H9 (cell line): ENCODE measurements at regions not wholly inside any gene's neighbourhood (a gene's known extent, or its start where the extent isn't known, plus 50 kb on each side); places are given as distances from the start of the nearest gene placed in this dataset.

Experiments
- DNase-seq: peaks from one replicate; pipeline ENCODE4 v3.0.0-alpha.2; 2017
- H2AFZ ChIP-seq: one replicate; pipeline ENCODE4 v1.6.1; 2013; ENCODE audit warnings: mild to moderate bottlenecking, low read length, control low read depth, moderate library complexity
- H2AK5ac ChIP-seq: 2 replicates; pipeline ENCODE4 v1.6.1; 2013; ENCODE audit warnings: low read length, control low read depth, mixed read lengths; ENCODE audit not compliant: insufficient read length
- H2BK120ac ChIP-seq: one replicate; pipeline ENCODE4 v1.6.1; 2013; ENCODE audit warnings: low read depth, mild to moderate bottlenecking, low read length, control low read depth, inconsistent platforms; ENCODE audit not compliant: poor library complexity, severe bottlenecking
- H2BK12ac ChIP-seq: 2 replicates; pipeline ENCODE4 v1.6.1; 2013; ENCODE audit warnings: low read length, control low read depth, mixed read lengths, low read depth; ENCODE audit not compliant: insufficient read length
- H2BK15ac ChIP-seq: 2 replicates; pipeline ENCODE4 v1.6.1; 2013; ENCODE audit warnings: low read depth, low read length, control low read depth
- H2BK20ac ChIP-seq: one replicate; pipeline ENCODE4 v1.6.1; 2013; ENCODE audit warnings: low read depth, mild to moderate bottlenecking, low read length, control low read depth, inconsistent platforms; ENCODE audit not compliant: poor library complexity, severe bottlenecking
- H2BK5ac ChIP-seq: 2 replicates; pipeline ENCODE4 v1.6.1; 2013; ENCODE audit warnings: low read length, control low read depth, mixed read lengths; ENCODE audit not compliant: insufficient read length
- H3K14ac ChIP-seq: 2 replicates; pipeline ENCODE4 v1.6.1; 2013; ENCODE audit warnings: low read length, control low read depth; ENCODE audit not compliant: insufficient read depth
- H3K18ac ChIP-seq: 2 replicates; pipeline ENCODE4 v1.6.1; 2013; ENCODE audit warnings: low read depth, mild to moderate bottlenecking, mixed read lengths, low read length, control low read depth; ENCODE audit not compliant: insufficient read length
- H3K23ac ChIP-seq: 2 replicates; pipeline ENCODE4 v1.6.1; 2013; ENCODE audit warnings: low read length, control low read depth, mixed read lengths, low read depth; ENCODE audit not compliant: insufficient read length
- H3K23me2 ChIP-seq: 2 replicates; pipeline ENCODE4 v1.6.1; 2013; ENCODE audit warnings: low read depth, mild to moderate bottlenecking, mixed read lengths, low read length, control low read depth; ENCODE audit not compliant: insufficient read length, poor library complexity, severe bottlenecking
- H3K27ac ChIP-seq: 2 replicates; pipeline ENCODE4 v1.5.1; 2013; ENCODE audit warnings: low read length, control low read depth, mixed read lengths, low read depth; ENCODE audit not compliant: insufficient read length
- H3K27me3 ChIP-seq: 2 replicates; pipeline ENCODE4 v1.6.1; 2013; ENCODE audit warnings: low read length, control low read depth, inconsistent platforms; ENCODE audit not compliant: insufficient read depth
- H3K4ac ChIP-seq: 2 replicates; pipeline ENCODE4 v1.6.1; 2013; ENCODE audit warnings: low read depth, mild to moderate bottlenecking, control low read depth, inconsistent platforms, low read length, moderate library complexity
- H3K4me1 ChIP-seq: 2 replicates; pipeline ENCODE4 v1.6.1; 2013; ENCODE audit warnings: low read length, control low read depth, inconsistent platforms; ENCODE audit not compliant: insufficient read depth
- H3K4me2 ChIP-seq: 2 replicates; pipeline ENCODE4 v1.6.1; 2013; ENCODE audit warnings: low read length, control low read depth, mixed read lengths; ENCODE audit not compliant: insufficient read length, insufficient read depth
- H3K56ac ChIP-seq: 2 replicates; pipeline ENCODE4 v1.6.1; 2013; ENCODE audit warnings: low read depth, mild to moderate bottlenecking, mixed read lengths, low read length, control low read depth; ENCODE audit not compliant: insufficient read length
- H3K79me1 ChIP-seq: 2 replicates; pipeline ENCODE4 v1.6.1; 2013; ENCODE audit warnings: low read depth, mild to moderate bottlenecking, moderate library complexity, low read length, control low read depth, inconsistent platforms; ENCODE audit not compliant: insufficient read depth, poor library complexity, severe bottlenecking
- H3K79me2 ChIP-seq: 2 replicates; pipeline ENCODE4 v1.6.1; 2013; ENCODE audit warnings: low read length, control low read depth, inconsistent platforms; ENCODE audit not compliant: insufficient read depth
- H3K9ac ChIP-seq: 2 replicates; pipeline ENCODE4 v1.6.1; 2013; ENCODE audit warnings: low read length, control low read depth, mixed read lengths; ENCODE audit not compliant: insufficient read length; ENCODE audit errors: extremely low read depth
- H3K9me3 ChIP-seq: one replicate; pipeline ENCODE4 v1.6.1; 2013; ENCODE audit warnings: low read depth, low read length, inconsistent platforms; ENCODE audit not compliant: control insufficient read depth
- H3T11ph ChIP-seq: one replicate; pipeline ENCODE4 v1.6.1; 2013; ENCODE audit warnings: mild to moderate bottlenecking, low read length, control low read depth, inconsistent platforms
- H4K20me1 ChIP-seq: one replicate; pipeline ENCODE4 v1.6.1; 2013; ENCODE audit not compliant: control insufficient read depth, insufficient read length, insufficient read depth
- H4K5ac ChIP-seq: 2 replicates; pipeline ENCODE4 v1.6.1; 2013; ENCODE audit warnings: low read depth, mild to moderate bottlenecking, mixed read lengths, low read length, control low read depth; ENCODE audit not compliant: insufficient read length
- H4K8ac ChIP-seq: replicated peaks from 2 replicates; pipeline ENCODE4 v1.6.1; 2013; ENCODE audit warnings: low read length, control low read depth, mixed read lengths, low read depth; ENCODE audit not compliant: insufficient read length
- H4K91ac ChIP-seq: 2 replicates; pipeline ENCODE4 v1.6.1; 2013; ENCODE audit warnings: low read depth, mild to moderate bottlenecking, moderate library complexity, mixed read lengths, low read length, control low read depth; ENCODE audit not compliant: insufficient read length
- H3K27ac Mint-ChIP-seq, 3 experiments: 2 replicates in 2 of 3; 3 replicates in 1 of 3; pipeline ENCODE4 v1.8.0; 2020 to 2021; ENCODE audit warnings: mixed read lengths in 3 of 3, mild to moderate bottlenecking in 1 of 3, moderate library complexity in 1 of 3
- H3K27me3 Mint-ChIP-seq: 2 replicates; pipeline ENCODE4 v1.8.0; 2021; ENCODE audit warnings: low read depth, mild to moderate bottlenecking, moderate library complexity, mixed read lengths
- H3K36me3 Mint-ChIP-seq, 3 experiments: 2 replicates in 2 of 3; 3 replicates in 1 of 3; pipeline ENCODE4 v1.8.0; 2020 to 2021; ENCODE audit warnings: low read depth in 3 of 3, mixed read lengths in 3 of 3; ENCODE audit not compliant: insufficient read depth in 1 of 3
- H3K4me1 Mint-ChIP-seq, 2 experiments: 2 replicates each; pipeline ENCODE4 v1.8.0; 2020; ENCODE audit warnings: mixed read lengths in 2 of 2
- H3K4me3 Mint-ChIP-seq, 2 experiments: 2 replicates in 1 of 2; 3 replicates in 1 of 2; pipeline ENCODE4 v1.8.0; 2020 to 2021; ENCODE audit warnings: mild to moderate bottlenecking in 2 of 2, mixed read lengths in 2 of 2, moderate library complexity in 1 of 2
- H3K9me3 Mint-ChIP-seq, 2 experiments: 2 replicates in 1 of 2; 3 replicates in 1 of 2; pipeline ENCODE4 v1.8.0; 2020; ENCODE audit warnings: mild to moderate bottlenecking in 2 of 2, mixed read lengths in 2 of 2, moderate library complexity in 1 of 2
- CTCF ChIP-seq: fragments of 200-600 bp; sonication (generic); conservative IDR thresholded peaks from 3 replicates; pipeline ENCODE4 v1.8.0; 2021; ENCODE audit warnings: antibody characterized with exemption, mild to moderate bottlenecking
- WGBS: extraction: QIAGEN DNeasy Blood & Tissue Kit; methylation state at CpG from one replicate; pipeline ENCODE4 v1.1.7; 2013; ENCODE audit warnings: missing lambda C conversion rate, low lambda C conversion rate, mixed read lengths; ENCODE audit not compliant: insufficient read length; ENCODE audit errors: extremely low coverage; 5-methylcytosine and 5-hydroxymethylcytosine counted together

GRCh38 chr2:4047961-4048891, 344.9 kb downstream of the DCDC2C start:
- Mint-ChIP-seq H3K4me3 (no peak overlapping the region), H3K4me1 (peaks cover 4 to 6% of the 10 kb centered on the region in 2 experiments; a peak in 3 of 4 replicates), H3K36me3 (peaks cover 2 to 10% (median 3%) of the 10 kb centered on the region in 3 experiments; a peak in 3 of 7 replicates), H3K27me3 (no peaks in the 10 kb centered on the region), H3K9me3 (peaks cover 10 to 12% of the 10 kb centered on the region in 2 experiments), H3K27ac (no peak overlapping the region; a peak in 1 of 7 replicates)
- H2BK20ac ChIP-seq = no peak overlapping the region
- H4K20me1 ChIP-seq = no peaks in the 10 kb centered on the region
- H3K18ac ChIP-seq = no peak overlapping the region
- H4K8ac ChIP-seq = no peak overlapping the region
- no peak overlapping the region for H2BK120ac ChIP-seq
- no peaks in the 10 kb centered on the region for H3K79me1 ChIP-seq
- no peak overlapping the region for H3K27ac ChIP-seq
- no peak overlapping the region for H2BK5ac ChIP-seq
- no peaks in the 10 kb centered on the region for H3K23me2 ChIP-seq
- H3K9ac ChIP-seq = no peak overlapping the region
- no peak for TF ChIP-seq CTCF
- H4K5ac ChIP-seq = no peak overlapping the region
- H2BK15ac ChIP-seq = no peak overlapping the region
- H3K56ac ChIP-seq = no peak overlapping the region
- DNase-seq = no peak
- H3K9me3 ChIP-seq = no peaks in the 10 kb centered on the region
- no peak overlapping the region for H3K4ac ChIP-seq
- no peak overlapping the region for H2BK12ac ChIP-seq
- no peak overlapping the region for H3T11ph ChIP-seq
- H4K91ac ChIP-seq = no peak overlapping the region
- no peaks in the 10 kb centered on the region for H3K4me1 ChIP-seq
- H2AK5ac ChIP-seq = no peak overlapping the region
- no peak overlapping the region for H3K23ac ChIP-seq
- H3K79me2 ChIP-seq = no peaks in the 10 kb centered on the region
- no peaks in the 10 kb centered on the region for H3K27me3 ChIP-seq
- no peak overlapping the region for H2AFZ ChIP-seq
- WGBS = no CpG with 5 or more reads among the region's 9 CpGs
- no peak overlapping the region for H3K14ac ChIP-seq
- H3K4me2 ChIP-seq = no peak overlapping the region
